IMR-90 (cell line): ENCODE measurements at regions not wholly inside any gene's neighbourhood (a gene's known extent, or its start where the extent isn't known, plus 50 kb on each side); places are given as distances from the start of the nearest gene placed in this dataset.

ENCODE experiments used
- ATAC-seq: fragments of 200-7000 bp; cut with Tn5 transposase; 2 replicates; pipeline ENCODE4 v1.9.1; 2020; ENCODE audit warnings: low read depth, mild to moderate bottlenecking, moderate library complexity
- BruUV-seq: library from RNA; stranded (reverse); fragments of 400-500 nt; replicated peaks from 2 replicates; lab custom pipeline; 2021; lab: Mats Ljungman, UMichigan
- CTCF ChIA-PET: fragments of 300-600 bp; formaldehyde crosslinking; extraction: SDS; loops from one replicate; lab custom pipeline; 2021; ENCODE audit warnings: antibody characterized with exemption; lab: Yijun Ruan, JAX
- POLR2A ChIA-PET: fragments of 300-600 bp; sonication (Branson Sonifier 250); formaldehyde crosslinking; loops from one replicate; lab custom pipeline; 2022; ENCODE audit warnings: antibody characterized with exemption; ENCODE audit not compliant: unreplicated experiment; lab: Charles Lee
- DNase-seq: peaks from one replicate; pipeline ENCODE4 v3.0.0; 2013
- H2AFZ ChIP-seq: replicated peaks from 2 replicates; pipeline ENCODE3; 2013; ENCODE audit warnings: low read length, mild to moderate bottlenecking; ENCODE audit not compliant: poor library complexity
- H2AK5ac ChIP-seq: 2 replicates; pipeline ENCODE4 v1.6.1; 2013; ENCODE audit warnings: low read depth, low read length, inconsistent platforms
- H2AK9ac ChIP-seq: replicated peaks from 2 replicates; pipeline ENCODE3; 2013; ENCODE audit warnings: mild to moderate bottlenecking, low read depth, low read length, moderate library complexity; ENCODE audit not compliant: poor library complexity
- H2BK120ac ChIP-seq: 2 replicates; pipeline ENCODE4 v1.6.1; 2013; ENCODE audit warnings: low read depth, low read length, inconsistent platforms
- H2BK15ac ChIP-seq: 3 replicates; pipeline ENCODE4 v1.6.1; 2013; ENCODE audit warnings: low read depth, low read length, inconsistent platforms
- H2BK20ac ChIP-seq: 2 replicates; pipeline ENCODE4 v1.6.1; 2013; ENCODE audit warnings: low read depth, mild to moderate bottlenecking, inconsistent platforms, low read length, moderate library complexity
- H2BK5ac ChIP-seq: 2 replicates; pipeline ENCODE4 v1.6.1; 2013; ENCODE audit warnings: mild to moderate bottlenecking, low read depth, low read length, inconsistent platforms; ENCODE audit not compliant: poor library complexity, severe bottlenecking
- H3K14ac ChIP-seq: replicated peaks from 2 replicates; pipeline ENCODE4 v1.6.1; 2013; ENCODE audit warnings: low read depth, low read length, inconsistent platforms
- H3K18ac ChIP-seq: 2 replicates; pipeline ENCODE4 v1.6.1; 2013; ENCODE audit warnings: low read depth, low read length, control low read depth
- H3K23ac ChIP-seq: 2 replicates; pipeline ENCODE4 v1.6.1; 2013; ENCODE audit warnings: low read depth, low read length, inconsistent platforms
- H3K27ac ChIP-seq: 2 replicates; pipeline ENCODE4 v1.5.1; 2013; ENCODE audit warnings: mild to moderate bottlenecking, control low read depth, low read length; ENCODE audit not compliant: insufficient read depth
- H3K27me3 ChIP-seq: 2 replicates; pipeline ENCODE4 v1.6.1; 2013; ENCODE audit warnings: low read length; ENCODE audit not compliant: control insufficient read depth, insufficient read depth
- H3K36me3 ChIP-seq: 2 replicates; pipeline ENCODE4 v1.6.1; 2013; ENCODE audit warnings: low read length, mixed read lengths; ENCODE audit not compliant: control insufficient read depth, insufficient read depth
- H3K4ac ChIP-seq: 2 replicates; pipeline ENCODE4 v1.6.1; 2013; ENCODE audit warnings: low read depth, low read length, inconsistent platforms
- H3K4me1 ChIP-seq: 2 replicates; pipeline ENCODE4 v1.6.1; 2013; ENCODE audit warnings: low read length, mixed read lengths; ENCODE audit not compliant: control insufficient read depth, insufficient read depth
- H3K4me2 ChIP-seq: 2 replicates; pipeline ENCODE4 v1.6.1; 2013; ENCODE audit warnings: low read depth, mild to moderate bottlenecking, control low read depth, low read length, moderate library complexity
- H3K4me3 ChIP-seq: 2 replicates; pipeline ENCODE4 v1.5.1; 2013; ENCODE audit warnings: low read depth, mild to moderate bottlenecking, control low read depth, low read length, moderate library complexity; ENCODE audit not compliant: insufficient read depth
- H3K56ac ChIP-seq: 2 replicates; pipeline ENCODE4 v1.6.1; 2013; ENCODE audit warnings: low read length, inconsistent platforms; ENCODE audit not compliant: insufficient read depth; ENCODE audit errors: extremely low read depth
- H3K79me1 ChIP-seq, 2 experiments: 2 replicates each; pipeline ENCODE4 v1.6.1; 2013; ENCODE audit warnings: low read length in 2 of 2, inconsistent platforms in 1 of 2, low read depth in 1 of 2
- H3K9ac ChIP-seq: 2 replicates; pipeline ENCODE4 v1.6.1; 2013; ENCODE audit warnings: low read depth, low read length, control low read depth
- H3K9me1 ChIP-seq: 2 replicates; pipeline ENCODE4 v1.6.1; 2013; ENCODE audit warnings: low read length, inconsistent platforms; ENCODE audit not compliant: insufficient read depth
- H3K9me3 ChIP-seq: 2 replicates; pipeline ENCODE4 v1.6.1; 2013; ENCODE audit warnings: low read length; ENCODE audit not compliant: control insufficient read depth, insufficient read depth
- H4K20me1 ChIP-seq: 2 replicates; pipeline ENCODE4 v1.6.1; 2013; ENCODE audit warnings: low read length, inconsistent platforms; ENCODE audit not compliant: insufficient read depth
- H4K5ac ChIP-seq: 2 replicates; pipeline ENCODE4 v1.6.1; 2013; ENCODE audit warnings: mild to moderate bottlenecking, low read depth, low read length, control low read depth
- H4K8ac ChIP-seq, 2 experiments: 2 replicates each; pipeline ENCODE4 v1.6.1; 2013; ENCODE audit warnings: low read depth in 2 of 2, low read length in 2 of 2, control low read depth in 1 of 2, inconsistent platforms in 1 of 2
- H4K91ac ChIP-seq: 2 replicates; pipeline ENCODE4 v1.6.1; 2013; ENCODE audit warnings: low read depth, low read length, inconsistent platforms; ENCODE audit not compliant: insufficient read depth
- BHLHE40 ChIP-seq: fragments of 150-350 bp; IDR thresholded peaks from 2 replicates; pipeline ENCODE4 v1.6.1; 2016; ENCODE audit warnings: mild to moderate bottlenecking, low read depth, low read length
- CEBPB ChIP-seq: IDR thresholded peaks from 2 replicates; pipeline ENCODE4 v1.6.1; 2012; ENCODE audit warnings: low read depth, low read length, improper control_type of control experiment
- ELK1 ChIP-seq: fragments of 150-350 bp; IDR thresholded peaks from 2 replicates; pipeline ENCODE4 v1.6.1; 2016; ENCODE audit warnings: low read depth, mild to moderate bottlenecking, low read length, moderate library complexity, borderline replicate concordance
- FOS ChIP-seq: fragments of 150-350 bp; IDR thresholded peaks from 2 replicates; pipeline ENCODE4 v1.6.1; 2016; ENCODE audit warnings: low read depth, low read length
- MAFK ChIP-seq: IDR thresholded peaks from 2 replicates; pipeline ENCODE4 v1.6.1; 2012; ENCODE audit warnings: low read depth, low read length, improper control_type of control experiment
- MAZ ChIP-seq: IDR thresholded peaks from 2 replicates; pipeline ENCODE4 v1.6.1; 2012; ENCODE audit warnings: low read depth, mild to moderate bottlenecking, low read length, improper control_type of control experiment, moderate library complexity, borderline replicate concordance
- MXI1 ChIP-seq: IDR thresholded peaks from 2 replicates; pipeline ENCODE4 v1.6.1; 2012; ENCODE audit warnings: low read depth, mild to moderate bottlenecking, low read length, moderate library complexity, borderline replicate concordance
- NFE2L2 ChIP-seq: fragments of 150-350 bp; IDR thresholded peaks from 2 replicates; pipeline ENCODE4 v1.6.1; 2016; ENCODE audit warnings: low read depth, mild to moderate bottlenecking, low read length
- POLR2A ChIP-seq: IDR thresholded peaks from 2 replicates; pipeline ENCODE4 v1.6.1; 2012; ENCODE audit warnings: mild to moderate bottlenecking, low read depth, low read length
- RCOR1 ChIP-seq: IDR thresholded peaks from 2 replicates; pipeline ENCODE4 v1.6.1; 2012; ENCODE audit warnings: mild to moderate bottlenecking, low read length, improper control_type of control experiment; ENCODE audit not compliant: insufficient replicate concordance
- SMC3 ChIP-seq: fragments of 150-350 bp; IDR thresholded peaks from 2 replicates; pipeline ENCODE4 v1.6.1; 2016; ENCODE audit warnings: low read depth, mild to moderate bottlenecking, antibody characterized with exemption, low read length, moderate library complexity
- WGBS, 2 experiments: methylation state at CpG; one replicate each; pipeline versions ENCODE4 v1.1.5 to v1.1.7; 2013; ENCODE audit warnings: missing lambda C conversion rate in 2 of 2; ENCODE audit not compliant: insufficient read length in 1 of 2; ENCODE audit errors: extremely low coverage in 2 of 2; 5-methylcytosine and 5-hydroxymethylcytosine counted together
- dilution Hi-C: fragments of 300-500 bp; cut with HindIII; formaldehyde crosslinking; loops from one replicate; pipeline ENCODE4 v1.14.3; 2018; ENCODE audit warnings: low sequenced_read_pairs; ENCODE audit not compliant: unreplicated experiment
- in situ Hi-C: fragments of 300-500 bp; cut with MboI; formaldehyde crosslinking; loops from 3 replicates; pipeline ENCODE4 v1.14.3; 2019; ENCODE audit warnings: low sequenced_read_pairs, inconsistent platforms, mixed read lengths
- intact Hi-C: fragments of 100-400 bp; cut with micrococcal nuclease; formaldehyde crosslinking; loops from 2 replicates; pipeline ENCODE4 v1.10.0; 2022
- TF ChIP-seq, protein P1 (sequence below): conservative IDR thresholded peaks from 2 replicates; pipeline ENCODE4 v1.5.1; 2012; ENCODE audit warnings: mild to moderate bottlenecking, low read depth, low read length, improper control_type of control experiment

DNA sequence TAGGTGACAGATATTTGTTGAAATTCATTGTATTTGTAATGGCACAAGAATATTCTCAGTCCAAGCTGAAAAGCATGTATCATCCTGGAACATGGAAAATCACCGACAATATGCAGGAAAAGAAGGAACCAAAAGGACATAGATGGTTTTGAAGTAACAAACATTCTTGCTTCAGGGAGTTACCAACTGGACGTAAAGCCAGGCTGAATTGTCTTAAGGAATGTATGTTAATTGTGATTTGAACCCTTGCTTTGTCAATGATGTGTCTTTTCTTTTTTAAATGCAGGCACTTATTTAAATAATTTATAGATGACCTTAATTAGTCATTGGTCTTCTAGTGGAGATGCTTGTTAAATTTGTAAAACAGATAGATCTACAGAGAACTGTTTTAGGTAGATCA lies 489.4 kb upstream of the ZP4 start:
- no TSS peak for BruUV-seq
- no peak overlapping the region for H2AFZ ChIP-seq
- no peak overlapping the region for H3K4me2 ChIP-seq
- no peak overlapping the region for H3K56ac ChIP-seq
- H3K9me3 ChIP-seq: peaks cover 2% of the 10 kb centered on the region; the same call in 1 of the 2 replicates
- no peak overlapping the region for H4K8ac ChIP-seq
- dilution Hi-C loops: no loop called here
- no peaks in the 10 kb centered on the region for H4K20me1 ChIP-seq
- ATAC-seq (no peak), DNase-seq (no peak)
- H3K23ac ChIP-seq: no peak overlapping the region
- H2AK9ac ChIP-seq: no peak overlapping the region
- no peak overlapping the region for H3K4me3 ChIP-seq
- no peak overlapping the region for H2BK5ac ChIP-seq
- no peak overlapping the region for H2BK15ac ChIP-seq
- no peak overlapping the region for H2AK5ac ChIP-seq
- no peak overlapping the region for H3K27ac ChIP-seq
- H3K79me1 ChIP-seq: no peaks in the 10 kb centered on the region
- H3K27me3 ChIP-seq: no peaks in the 10 kb centered on the region
- H3K36me3 ChIP-seq: no peaks in the 10 kb centered on the region
- no peak overlapping the region for H3K4ac ChIP-seq
- TF ChIP-seq MXI1 (no peak), SMC3 (no peak), FOS (no peak), ELK1 (no peak), NFE2L2 (no peak), MAFK (no peak), CEBPB (no peak), RCOR1 (no peak), POLR2A (no peak), BHLHE40 (no peak), MAZ (no peak)
- TF ChIP-seq, protein P1, sequence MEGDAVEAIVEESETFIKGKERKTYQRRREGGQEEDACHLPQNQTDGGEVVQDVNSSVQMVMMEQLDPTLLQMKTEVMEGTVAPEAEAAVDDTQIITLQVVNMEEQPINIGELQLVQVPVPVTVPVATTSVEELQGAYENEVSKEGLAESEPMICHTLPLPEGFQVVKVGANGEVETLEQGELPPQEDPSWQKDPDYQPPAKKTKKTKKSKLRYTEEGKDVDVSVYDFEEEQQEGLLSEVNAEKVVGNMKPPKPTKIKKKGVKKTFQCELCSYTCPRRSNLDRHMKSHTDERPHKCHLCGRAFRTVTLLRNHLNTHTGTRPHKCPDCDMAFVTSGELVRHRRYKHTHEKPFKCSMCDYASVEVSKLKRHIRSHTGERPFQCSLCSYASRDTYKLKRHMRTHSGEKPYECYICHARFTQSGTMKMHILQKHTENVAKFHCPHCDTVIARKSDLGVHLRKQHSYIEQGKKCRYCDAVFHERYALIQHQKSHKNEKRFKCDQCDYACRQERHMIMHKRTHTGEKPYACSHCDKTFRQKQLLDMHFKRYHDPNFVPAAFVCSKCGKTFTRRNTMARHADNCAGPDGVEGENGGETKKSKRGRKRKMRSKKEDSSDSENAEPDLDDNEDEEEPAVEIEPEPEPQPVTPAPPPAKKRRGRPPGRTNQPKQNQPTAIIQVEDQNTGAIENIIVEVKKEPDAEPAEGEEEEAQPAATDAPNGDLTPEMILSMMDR: no peak
- no peak overlapping the region for H4K91ac ChIP-seq
- no peak overlapping the region for H2BK20ac ChIP-seq
- ChIA-PET POLR2A (no interaction called here), CTCF (interaction anchor here (0.6 kb wide), 1 partner anchor 130 kb away, joined by 4 read pairs; no protein-coding TSS in a partner anchor)
- H3K14ac ChIP-seq: no peak overlapping the region
- in situ Hi-C loops: no loop called here
- H3K4me1 ChIP-seq: no peaks in the 10 kb centered on the region
- intact Hi-C loops: no loop called here
- H2BK120ac ChIP-seq: no peak overlapping the region
- H4K5ac ChIP-seq: no peak overlapping the region
- WGBS, 2 experiments: no CpG with 5 or more reads among the region's 2 CpGs
- no peak overlapping the region for H3K9ac ChIP-seq
- H3K18ac ChIP-seq: no peak overlapping the region
- H3K9me1 ChIP-seq: no peaks in the 10 kb centered on the region
